ENCODE measurements at regions not wholly inside any gene's neighbourhood (a gene's known extent, or its start where the extent isn't known, plus 50 kb on each side); places are given as distances from the start of the nearest gene placed in this dataset.

DNA sequence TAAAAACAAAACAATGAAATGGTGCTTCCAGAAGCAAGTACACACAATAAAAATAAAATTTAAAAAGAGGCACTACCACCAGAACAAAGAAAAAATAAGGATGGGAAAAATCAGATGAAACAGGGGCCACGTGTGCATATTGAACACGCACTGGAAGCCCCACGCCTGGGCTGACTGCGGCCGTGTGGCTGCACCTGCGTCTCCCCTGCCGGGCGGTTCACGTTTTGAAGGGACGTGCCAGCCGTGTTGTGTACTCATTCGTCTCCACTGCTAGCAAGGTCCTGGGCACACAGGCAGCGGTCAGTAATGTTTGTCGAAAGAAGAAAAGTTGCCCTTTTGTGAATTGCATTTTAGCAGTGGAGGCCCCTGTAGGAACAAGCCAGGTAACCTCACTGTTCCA is 255.9 kb upstream of the RNF32 start:
- TF ChIP-seq CTCF (IDR thresholded peaks at IDR 0.05), result no peak
- TF ChIP-seq POLR2A (IDR thresholded peaks at IDR 0.05), result no peak

All from thyroid gland (tissue), 4 donors.